Activated naive CD8-positive, alpha-beta T cell treated with anti-CD3 and anti-CD28 coated beads for 36 hours (primary cell): ENCODE measurements at regions not wholly inside any gene's neighbourhood (a gene's known extent, or its start where the extent isn't known, plus 50 kb on each side); places are given as distances from the start of the nearest gene placed in this dataset.

Experiments used
- DNase-seq: peaks from one replicate; pipeline ENCODE4 v3.0.0; 2021
- H3K27ac Mint-ChIP-seq: one replicate; pipeline ENCODE4 v1.8.0; 2022; ENCODE audit warnings: mild to moderate bottlenecking, moderate library complexity, mixed read lengths
- H3K27me3 Mint-ChIP-seq: one replicate; pipeline ENCODE4 v1.8.0; 2022; ENCODE audit warnings: mild to moderate bottlenecking, mixed read lengths
- H3K36me3 Mint-ChIP-seq: one replicate; pipeline ENCODE4 v1.8.0; 2021; ENCODE audit warnings: mild to moderate bottlenecking, mixed read lengths
- H3K4me1 Mint-ChIP-seq: one replicate; pipeline ENCODE4 v1.8.0; 2021; ENCODE audit warnings: mixed read lengths
- H3K4me3 Mint-ChIP-seq: one replicate; pipeline ENCODE4 v1.8.0; 2022; ENCODE audit warnings: mild to moderate bottlenecking, moderate library complexity, mixed read lengths
- H3K9me3 Mint-ChIP-seq: one replicate; pipeline ENCODE4 v1.8.0; 2022; ENCODE audit warnings: mixed read lengths

DNA sequence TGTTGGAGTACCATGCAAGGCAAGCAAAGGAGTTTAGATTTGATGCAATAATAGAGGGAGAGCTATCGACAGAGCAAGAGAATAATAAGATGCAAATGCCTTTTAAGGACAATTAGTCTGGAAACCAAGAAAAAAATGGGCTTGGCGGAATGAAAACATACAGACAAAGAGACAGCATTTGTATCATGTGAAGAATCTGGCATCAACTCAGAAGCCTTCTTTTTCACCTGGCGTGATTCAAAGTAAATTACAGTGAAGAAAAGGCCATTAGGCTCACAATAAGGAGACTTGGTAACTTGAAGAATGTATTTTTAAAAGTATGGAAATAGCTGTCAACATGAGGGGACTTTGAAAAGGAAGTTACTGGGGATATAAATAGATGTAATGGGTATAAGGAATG, 521.2 kb upstream of the GOLIM4 start:
- no peak overlapping the region for H3K27ac Mint-ChIP-seq
- H3K9me3 Mint-ChIP-seq, result no peaks in the 10 kb centered on the region
- no peaks in the 10 kb centered on the region for H3K4me1 Mint-ChIP-seq
- no peak for DNase-seq
- H3K4me3 Mint-ChIP-seq, result no peak overlapping the region
- H3K36me3 Mint-ChIP-seq, result no peaks in the 10 kb centered on the region
- H3K27me3 Mint-ChIP-seq, result peaks cover 3% of the 10 kb centered on the region

DNA sequence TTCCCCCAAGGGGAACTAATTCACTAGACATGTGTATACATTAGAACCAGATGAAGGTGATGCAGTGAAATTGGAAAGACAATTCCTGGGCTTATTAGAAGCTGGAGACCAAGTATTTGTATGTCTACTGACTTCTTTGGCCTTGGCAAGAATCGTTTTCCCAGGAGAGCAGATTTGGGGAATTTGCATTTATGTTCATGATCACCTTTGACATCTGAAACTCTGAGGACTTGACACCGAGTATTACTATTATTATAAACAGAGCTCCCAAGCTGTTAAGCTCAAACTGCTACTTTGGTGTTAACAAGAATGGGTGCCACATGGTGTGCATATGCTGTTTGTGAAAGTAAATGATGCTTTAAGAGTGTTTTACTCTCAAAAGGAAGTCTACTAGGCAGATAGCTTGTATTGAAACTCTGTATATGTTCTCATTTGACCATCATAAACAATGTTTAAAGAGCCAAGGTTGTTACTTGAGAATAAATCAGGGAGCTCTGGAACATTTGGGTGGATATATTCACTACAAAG, 519.8 kb upstream of the GOLIM4 start:
- no peak overlapping the region for H3K4me3 Mint-ChIP-seq
- no peaks in the 10 kb centered on the region for H3K4me1 Mint-ChIP-seq
- H3K27me3 Mint-ChIP-seq, result peaks cover 5% of the 10 kb centered on the region
- no peak overlapping the region for H3K27ac Mint-ChIP-seq
- DNase-seq, result no peak
- H3K9me3 Mint-ChIP-seq, result no peaks in the 10 kb centered on the region
- H3K36me3 Mint-ChIP-seq, result no peaks in the 10 kb centered on the region

DNA sequence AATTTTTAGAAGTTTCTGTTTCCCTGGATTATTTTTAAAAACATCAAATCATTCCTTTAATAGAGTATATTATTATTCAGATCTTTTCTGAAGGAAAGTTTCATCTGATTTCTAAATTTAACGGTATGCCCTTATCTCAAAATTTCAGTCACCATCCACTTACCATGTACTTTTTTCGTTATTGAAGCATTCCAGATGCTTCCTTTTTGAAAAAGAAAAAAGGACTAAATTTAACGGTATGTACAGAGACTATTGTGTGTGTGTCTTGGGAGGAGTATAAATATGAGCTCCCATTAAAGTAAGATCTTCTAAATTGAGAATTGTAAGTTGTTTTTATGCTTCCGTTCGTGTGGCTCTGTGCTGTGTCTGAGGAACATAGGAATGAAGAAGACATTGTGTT, 517.4 kb upstream of the GOLIM4 start:
- H3K4me3 Mint-ChIP-seq, result no peak overlapping the region
- H3K27ac Mint-ChIP-seq, result no peak overlapping the region
- peaks cover 5% of the 10 kb centered on the region for H3K27me3 Mint-ChIP-seq
- H3K9me3 Mint-ChIP-seq, result no peaks in the 10 kb centered on the region
- no peaks in the 10 kb centered on the region for H3K4me1 Mint-ChIP-seq
- H3K36me3 Mint-ChIP-seq, result no peaks in the 10 kb centered on the region
- no peak for DNase-seq

DNA sequence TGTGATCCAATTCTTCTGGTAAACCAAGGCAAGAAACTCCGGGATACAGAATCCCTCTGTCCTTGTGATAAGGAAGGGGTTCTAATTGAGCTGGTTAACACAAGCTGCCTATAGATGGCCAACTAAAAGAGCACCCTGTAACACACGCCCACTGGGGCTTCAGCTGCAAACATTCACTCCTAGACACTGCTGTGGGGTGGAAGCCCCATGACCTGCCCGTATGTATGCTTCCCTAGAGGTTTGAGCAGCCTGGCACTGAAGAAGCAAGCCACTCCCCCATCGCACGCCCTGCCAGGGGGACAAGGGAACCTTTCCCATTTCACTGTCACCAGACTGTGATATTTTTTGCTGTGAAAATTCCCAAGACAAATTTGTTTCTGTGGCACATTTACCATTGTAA, 516.9 kb upstream of the GOLIM4 start:
- H3K4me1 Mint-ChIP-seq, result no peaks in the 10 kb centered on the region
- DNase-seq, result no peak
- H3K27ac Mint-ChIP-seq, result no peak overlapping the region
- peaks cover 5% of the 10 kb centered on the region for H3K27me3 Mint-ChIP-seq
- H3K36me3 Mint-ChIP-seq, result no peaks in the 10 kb centered on the region
- H3K4me3 Mint-ChIP-seq, result no peak overlapping the region
- no peaks in the 10 kb centered on the region for H3K9me3 Mint-ChIP-seq

DNA sequence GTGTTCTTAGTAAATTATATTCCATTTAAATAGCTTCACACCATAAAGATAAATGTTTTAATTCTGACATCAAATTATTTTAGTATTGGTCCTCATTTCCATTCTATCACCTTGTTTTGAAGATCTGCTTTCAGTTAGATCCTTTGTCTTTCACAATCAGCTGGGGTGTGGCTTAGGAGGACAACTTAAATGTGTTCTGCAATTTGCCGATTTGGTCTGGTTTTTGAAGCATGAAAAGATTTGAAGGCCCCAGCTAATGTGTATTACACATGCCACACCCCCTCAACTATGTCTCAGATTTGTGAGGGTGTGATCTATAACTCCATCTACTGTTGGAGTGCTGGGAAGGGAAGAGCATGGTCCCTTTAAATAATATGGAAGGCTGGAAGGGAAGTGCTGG, 516.1 kb upstream of the GOLIM4 start:
- Mint-ChIP-seq H3K36me3 (no peaks in the 10 kb centered on the region), H3K4me1 (no peaks in the 10 kb centered on the region), H3K27me3 (peaks cover 5% of the 10 kb centered on the region), H3K9me3 (no peaks in the 10 kb centered on the region), H3K4me3 (no peak overlapping the region), H3K27ac (no peak overlapping the region)
- DNase-seq, result no peak

DNA sequence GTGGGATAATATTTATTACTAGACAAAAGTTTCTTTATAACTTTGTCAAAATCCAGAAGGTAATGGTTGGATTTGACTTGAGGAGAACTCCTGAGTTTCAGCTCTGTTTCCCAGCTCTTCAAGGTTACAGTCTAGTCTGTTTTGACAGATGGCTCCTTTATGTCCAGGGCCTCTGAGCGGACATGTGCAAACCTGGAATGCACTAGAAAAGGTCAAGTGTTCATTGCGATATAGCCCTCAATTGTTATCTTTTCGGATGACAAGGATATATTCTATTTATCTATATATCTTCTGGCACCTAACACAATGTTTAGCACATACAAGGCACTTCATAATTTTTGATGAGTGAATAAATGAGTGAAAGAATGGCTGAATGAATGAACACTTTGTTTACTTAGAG, 513.2 kb upstream of the GOLIM4 start:
- no peak overlapping the region for H3K4me3 Mint-ChIP-seq
- H3K36me3 Mint-ChIP-seq, result no peaks in the 10 kb centered on the region
- DNase-seq, result no peak
- H3K4me1 Mint-ChIP-seq, result no peaks in the 10 kb centered on the region
- no peaks in the 10 kb centered on the region for H3K9me3 Mint-ChIP-seq
- no peak overlapping the region for H3K27ac Mint-ChIP-seq
- peaks cover 5% of the 10 kb centered on the region for H3K27me3 Mint-ChIP-seq

DNA sequence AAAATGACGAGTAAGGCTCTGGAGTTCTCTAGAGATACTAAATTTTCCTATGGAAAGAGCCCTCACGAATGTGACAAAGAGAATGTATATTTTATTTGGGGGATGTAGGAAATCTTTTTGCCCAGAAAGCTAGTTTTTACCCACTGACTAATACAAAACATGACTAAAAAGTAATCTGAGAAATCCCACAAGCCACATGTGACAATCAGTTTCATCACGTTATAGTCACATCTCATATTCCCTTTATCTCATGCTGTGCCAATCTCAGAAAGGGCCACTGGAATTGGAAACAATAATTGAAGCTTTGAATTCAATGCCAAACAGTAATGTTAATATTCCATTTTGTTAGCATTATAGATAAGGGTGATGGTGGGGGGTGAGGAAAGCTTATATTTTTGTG, 509.0 kb upstream of the GOLIM4 start:
- no peaks in the 10 kb centered on the region for H3K9me3 Mint-ChIP-seq
- H3K4me1 Mint-ChIP-seq, result no peaks in the 10 kb centered on the region
- no peak for DNase-seq
- no peak overlapping the region for H3K27ac Mint-ChIP-seq
- H3K27me3 Mint-ChIP-seq, result no peaks in the 10 kb centered on the region
- H3K4me3 Mint-ChIP-seq, result no peak overlapping the region
- no peaks in the 10 kb centered on the region for H3K36me3 Mint-ChIP-seq

DNA sequence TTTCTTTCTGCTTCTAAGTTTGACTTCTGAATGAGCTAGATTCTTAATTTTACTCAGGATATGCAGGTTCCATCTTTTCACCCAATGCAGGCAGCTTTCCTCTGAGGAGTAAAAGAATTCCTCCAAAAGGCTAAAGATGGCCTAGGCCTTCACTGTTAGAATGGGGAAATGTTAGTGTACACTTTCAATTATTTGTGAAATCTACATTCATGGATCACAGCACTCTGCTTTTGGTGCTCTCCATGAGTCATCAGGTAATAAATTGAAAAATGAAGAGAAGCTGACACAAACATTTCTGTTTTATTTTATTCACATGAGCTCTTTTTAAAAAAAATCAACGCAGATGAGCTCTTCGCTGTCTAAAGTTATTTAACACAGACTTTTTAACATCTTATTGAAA, 502.5 kb upstream of the GOLIM4 start:
- Mint-ChIP-seq H3K4me1 (no peaks in the 10 kb centered on the region), H3K36me3 (no peaks in the 10 kb centered on the region), H3K4me3 (no peak overlapping the region), H3K27me3 (no peaks in the 10 kb centered on the region), H3K27ac (no peak overlapping the region), H3K9me3 (no peaks in the 10 kb centered on the region)
- no peak for DNase-seq

DNA sequence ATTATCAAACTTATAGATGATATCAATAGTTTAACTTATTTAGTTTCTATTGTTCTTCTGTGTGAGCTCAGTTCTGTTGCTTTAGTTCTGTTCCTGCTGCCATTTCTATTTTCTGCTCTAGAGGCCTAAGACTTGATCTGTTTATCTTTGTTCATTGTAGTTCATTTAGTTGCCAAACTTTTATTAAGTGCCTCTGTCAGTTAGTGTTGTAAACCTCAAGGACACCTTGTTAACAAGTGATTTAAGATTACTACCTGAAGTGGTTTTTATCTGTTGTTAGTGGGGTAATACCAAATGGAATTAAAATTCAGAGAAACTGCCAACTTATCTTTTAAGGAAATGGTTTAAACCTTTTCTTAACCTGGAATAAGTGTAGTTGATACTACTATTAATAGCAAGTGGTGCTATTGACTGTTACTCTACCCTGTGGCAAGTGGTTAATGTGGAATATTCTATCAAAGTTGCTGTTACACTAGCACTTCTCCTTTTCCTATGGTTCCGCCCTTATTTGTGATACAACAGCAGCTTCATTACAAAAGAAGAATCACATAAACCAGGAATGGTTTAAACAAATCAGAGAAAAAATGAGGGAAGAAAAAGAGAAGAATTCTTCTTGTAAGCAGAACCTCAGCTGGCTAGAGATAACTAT, 500.6 kb upstream of the GOLIM4 start:
- Mint-ChIP-seq H3K9me3 (no peaks in the 10 kb centered on the region), H3K27me3 (no peaks in the 10 kb centered on the region), H3K36me3 (no peaks in the 10 kb centered on the region), H3K4me3 (no peak overlapping the region), H3K4me1 (no peaks in the 10 kb centered on the region), H3K27ac (no peak overlapping the region)
- no peak for DNase-seq

DNA sequence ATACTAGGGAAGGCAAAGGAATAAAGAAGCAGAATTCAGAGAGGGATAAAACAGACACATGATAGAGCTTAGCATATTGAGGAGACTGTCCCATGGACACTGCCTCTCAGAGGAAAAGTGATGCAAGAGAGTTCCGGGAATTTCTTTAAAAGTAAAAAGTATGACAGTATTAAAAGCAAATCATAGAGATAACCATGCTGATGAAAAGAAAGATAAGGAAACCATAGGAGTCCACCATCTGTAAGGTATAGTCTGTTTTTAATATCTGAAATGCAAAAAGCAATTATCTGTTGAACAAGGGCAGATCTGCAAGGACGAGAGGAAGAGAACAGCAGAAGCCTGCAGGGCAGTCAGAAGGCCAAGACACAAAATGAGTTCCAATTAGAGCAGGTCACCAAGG, 495.9 kb upstream of the GOLIM4 start:
- Mint-ChIP-seq H3K4me1 (no peaks in the 10 kb centered on the region), H3K27ac (no peak overlapping the region), H3K27me3 (peaks cover 6% of the 10 kb centered on the region), H3K9me3 (no peaks in the 10 kb centered on the region), H3K36me3 (no peaks in the 10 kb centered on the region), H3K4me3 (no peak overlapping the region)
- DNase-seq, result no peak

DNA sequence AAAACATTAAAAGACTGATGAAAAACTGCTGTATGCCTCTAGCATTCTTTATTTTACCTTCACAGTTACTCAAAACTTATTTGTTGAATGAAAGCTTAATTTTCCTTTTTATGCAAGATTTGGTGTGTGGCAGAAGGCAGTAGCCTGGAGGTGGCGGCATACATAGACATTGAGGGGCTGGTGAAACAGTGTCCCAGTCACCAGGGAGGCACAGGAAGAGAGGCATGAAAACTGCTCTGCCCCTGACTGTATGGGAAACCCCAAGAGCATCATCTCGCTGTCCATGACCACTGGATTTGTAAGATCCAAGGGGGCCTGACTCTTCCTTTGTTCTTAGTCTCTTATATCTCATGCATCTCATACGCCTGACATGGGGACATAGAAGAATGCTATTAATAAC, 493.7 kb upstream of the GOLIM4 start:
- H3K36me3 Mint-ChIP-seq, result no peaks in the 10 kb centered on the region
- peaks cover 6% of the 10 kb centered on the region for H3K27me3 Mint-ChIP-seq
- no peak overlapping the region for H3K27ac Mint-ChIP-seq
- H3K4me1 Mint-ChIP-seq, result no peaks in the 10 kb centered on the region
- DNase-seq, result no peak
- no peak overlapping the region for H3K4me3 Mint-ChIP-seq
- H3K9me3 Mint-ChIP-seq, result no peaks in the 10 kb centered on the region

DNA sequence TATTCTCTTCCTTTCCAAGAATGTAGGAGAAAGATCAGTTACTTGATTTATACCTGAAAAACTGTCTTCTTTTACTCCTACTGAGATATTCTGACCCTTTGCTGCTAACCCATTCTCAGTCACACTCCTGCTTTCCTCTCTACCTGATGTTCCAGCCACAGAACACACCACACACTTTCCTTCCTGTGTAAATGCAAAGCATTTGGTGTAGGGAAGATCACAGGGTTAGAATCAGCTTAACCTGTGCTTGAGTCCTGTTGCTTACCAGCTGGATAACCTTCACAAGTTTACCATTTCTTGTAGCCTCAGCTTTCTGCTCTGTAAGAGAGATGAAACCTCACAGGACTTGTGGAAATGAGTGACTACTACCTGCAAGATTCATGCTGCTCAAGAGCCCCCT, 489.8 kb upstream of the GOLIM4 start:
- no peaks in the 10 kb centered on the region for H3K9me3 Mint-ChIP-seq
- no peak for DNase-seq
- H3K4me1 Mint-ChIP-seq, result no peaks in the 10 kb centered on the region
- no peaks in the 10 kb centered on the region for H3K36me3 Mint-ChIP-seq
- H3K4me3 Mint-ChIP-seq, result no peak overlapping the region
- peaks cover 6% of the 10 kb centered on the region for H3K27me3 Mint-ChIP-seq
- H3K27ac Mint-ChIP-seq, result no peak overlapping the region

DNA sequence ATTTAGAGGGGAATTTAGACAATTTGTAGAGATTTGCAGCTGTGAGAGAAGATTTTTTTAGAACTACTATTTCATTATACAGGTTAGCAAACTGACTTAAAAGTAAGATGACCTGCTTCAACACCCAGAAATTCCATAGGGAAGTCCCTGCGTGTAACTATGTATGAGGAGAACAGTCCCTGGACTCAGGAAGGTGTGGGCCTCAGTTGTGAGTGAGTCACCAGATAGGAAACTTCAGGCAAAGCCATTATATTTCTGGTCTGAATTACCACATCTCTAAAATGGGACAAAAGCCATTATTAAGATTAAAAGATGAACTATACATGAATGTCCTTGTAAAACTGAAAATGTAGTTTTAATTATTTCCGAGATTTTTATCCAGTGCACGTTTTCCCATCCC, 488.3 kb upstream of the GOLIM4 start:
- H3K4me1 Mint-ChIP-seq, result no peaks in the 10 kb centered on the region
- H3K27me3 Mint-ChIP-seq, result no peaks in the 10 kb centered on the region
- H3K36me3 Mint-ChIP-seq, result no peaks in the 10 kb centered on the region
- H3K9me3 Mint-ChIP-seq, result no peaks in the 10 kb centered on the region
- H3K4me3 Mint-ChIP-seq, result no peak overlapping the region
- no peak for DNase-seq
- H3K27ac Mint-ChIP-seq, result no peak overlapping the region

DNA sequence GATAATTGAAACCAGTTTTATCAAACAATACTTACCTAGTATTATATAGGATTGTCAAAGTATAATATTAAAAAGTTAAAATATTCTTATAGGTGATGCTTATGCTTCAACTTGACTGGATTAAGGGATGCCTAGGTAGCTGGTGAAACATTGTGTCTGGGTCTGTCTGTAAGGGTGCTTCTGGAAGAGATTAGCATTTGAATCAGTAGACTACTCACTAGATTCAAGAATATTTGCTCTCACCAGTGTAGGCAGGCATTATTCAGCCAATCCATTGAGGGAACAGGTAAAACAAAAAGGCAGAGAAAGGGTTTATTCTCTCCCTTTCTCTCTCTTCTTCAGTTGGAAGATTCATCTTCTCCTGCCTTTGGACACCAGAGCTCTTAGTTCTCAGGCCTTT, 486.8 kb upstream of the GOLIM4 start:
- no peaks in the 10 kb centered on the region for H3K4me1 Mint-ChIP-seq
- no peaks in the 10 kb centered on the region for H3K27me3 Mint-ChIP-seq
- no peaks in the 10 kb centered on the region for H3K36me3 Mint-ChIP-seq
- no peak overlapping the region for H3K27ac Mint-ChIP-seq
- DNase-seq, result no peak
- H3K4me3 Mint-ChIP-seq, result no peak overlapping the region
- no peaks in the 10 kb centered on the region for H3K9me3 Mint-ChIP-seq

DNA sequence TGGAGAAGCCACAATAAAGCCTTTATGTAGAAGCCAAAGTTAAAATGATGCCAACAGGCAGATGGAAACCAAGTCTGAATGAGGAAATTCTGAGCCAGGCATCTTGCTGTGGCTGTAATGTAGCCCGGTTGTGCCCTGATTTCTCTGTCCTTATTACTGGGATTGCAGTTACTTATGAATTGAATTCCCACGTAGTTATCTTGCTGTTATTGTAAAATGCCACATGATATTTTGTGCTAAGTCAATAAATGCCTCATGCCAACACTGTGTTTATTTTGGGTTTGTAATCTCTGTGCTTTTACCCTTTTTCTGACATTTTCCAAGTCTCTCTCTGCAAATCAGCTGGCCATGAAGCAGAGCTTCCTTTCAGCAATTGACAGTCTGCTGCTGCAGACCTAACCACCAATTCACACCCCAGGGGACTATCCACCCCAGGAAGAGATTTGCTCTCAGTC, 486.1 kb upstream of the GOLIM4 start:
- Mint-ChIP-seq H3K27ac (no peak overlapping the region), H3K27me3 (no peaks in the 10 kb centered on the region), H3K4me3 (no peak overlapping the region), H3K4me1 (no peaks in the 10 kb centered on the region), H3K36me3 (no peaks in the 10 kb centered on the region), H3K9me3 (no peaks in the 10 kb centered on the region)
- DNase-seq, result no peak

DNA sequence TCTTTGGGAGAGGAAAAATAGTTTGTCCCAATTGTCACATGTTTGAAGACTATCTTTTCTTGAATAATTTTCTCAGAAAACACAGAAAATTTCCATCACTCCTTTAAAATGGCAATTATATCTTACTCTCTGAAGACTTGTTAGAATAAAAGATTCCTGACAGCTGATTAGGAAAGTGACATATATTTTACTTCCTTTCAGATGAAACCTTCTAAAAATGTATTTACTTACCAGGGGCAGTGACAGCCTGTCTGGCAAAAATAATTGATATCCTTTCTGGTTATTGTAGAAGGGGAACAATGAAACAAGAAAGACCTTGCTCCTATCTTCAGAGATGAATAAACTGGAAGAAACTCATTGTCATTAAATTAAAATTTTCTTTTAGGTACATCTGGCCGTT, 483.3 kb upstream of the GOLIM4 start:
- H3K36me3 Mint-ChIP-seq, result no peaks in the 10 kb centered on the region
- DNase-seq, result no peak
- no peaks in the 10 kb centered on the region for H3K27me3 Mint-ChIP-seq
- H3K4me1 Mint-ChIP-seq, result no peaks in the 10 kb centered on the region
- H3K9me3 Mint-ChIP-seq, result no peaks in the 10 kb centered on the region
- H3K27ac Mint-ChIP-seq, result no peak overlapping the region
- no peak overlapping the region for H3K4me3 Mint-ChIP-seq
